ENCODE measurements at regions not wholly inside any gene's neighbourhood (a gene's known extent, or its start where the extent isn't known, plus 50 kb on each side); places are given as distances from the start of the nearest gene placed in this dataset.

DNA sequence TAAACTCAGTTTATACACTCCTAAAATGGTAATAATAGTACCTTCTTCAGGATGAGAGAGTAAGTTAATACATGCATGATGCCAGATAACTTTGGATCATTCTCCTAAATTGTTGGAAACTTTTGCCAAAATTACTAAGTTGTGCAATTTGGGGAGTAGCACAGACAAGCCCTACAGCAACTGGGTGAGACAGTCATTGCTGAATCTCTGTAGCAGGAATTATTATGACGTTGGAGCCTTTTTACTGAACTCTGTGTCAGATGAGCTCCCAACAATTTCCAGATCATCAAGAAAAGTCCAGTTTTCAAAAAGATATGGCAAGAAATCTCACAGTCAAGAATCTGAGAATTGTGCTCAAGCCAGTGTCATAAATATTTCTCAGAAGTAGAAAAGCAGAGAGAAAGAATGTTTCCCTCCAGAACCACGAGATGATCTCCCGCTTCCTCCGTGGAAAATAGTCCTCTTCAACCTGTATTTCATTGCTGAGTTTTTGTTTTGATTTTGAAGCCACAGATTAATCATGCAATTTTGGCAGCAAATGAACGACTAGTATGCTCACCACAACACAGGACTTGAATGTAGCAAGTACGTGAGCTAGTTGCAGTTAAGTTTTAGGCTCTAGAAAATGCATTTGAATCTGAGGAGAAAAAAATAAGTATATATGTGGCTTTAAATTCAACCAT, 485.4 kb downstream of the CNTN6 start:
- no peak for DNase-seq (ENCODE audit: low read depth)
- H3K4me3 ChIP-seq (ENCODE audit: low read length): no peak overlapping the region
- TF ChIP-seq CTCF (IDR thresholded peaks at IDR 0.05; ENCODE audit: insufficient read depth, low read depth, low read length, missing control alignments): no peak

- H3K4me3 ChIP-seq (ENCODE audit: low read length): no peak overlapping the region
- DNase-seq (ENCODE audit: low read depth): no peak
- no peak for TF ChIP-seq CTCF (IDR thresholded peaks at IDR 0.05; ENCODE audit: insufficient read depth, low read depth, low read length, missing control alignments)
These were observed 490.2 kb downstream of the CNTN6 start for GRCh38 chr3:1583044-1583443.

- TF ChIP-seq CTCF (IDR thresholded peaks at IDR 0.05; ENCODE audit: insufficient read depth, low read depth, low read length, missing control alignments): no peak
These were observed 494.6 kb downstream of the CNTN6 start for GRCh38 chr3:1587426-1587825.

DNA sequence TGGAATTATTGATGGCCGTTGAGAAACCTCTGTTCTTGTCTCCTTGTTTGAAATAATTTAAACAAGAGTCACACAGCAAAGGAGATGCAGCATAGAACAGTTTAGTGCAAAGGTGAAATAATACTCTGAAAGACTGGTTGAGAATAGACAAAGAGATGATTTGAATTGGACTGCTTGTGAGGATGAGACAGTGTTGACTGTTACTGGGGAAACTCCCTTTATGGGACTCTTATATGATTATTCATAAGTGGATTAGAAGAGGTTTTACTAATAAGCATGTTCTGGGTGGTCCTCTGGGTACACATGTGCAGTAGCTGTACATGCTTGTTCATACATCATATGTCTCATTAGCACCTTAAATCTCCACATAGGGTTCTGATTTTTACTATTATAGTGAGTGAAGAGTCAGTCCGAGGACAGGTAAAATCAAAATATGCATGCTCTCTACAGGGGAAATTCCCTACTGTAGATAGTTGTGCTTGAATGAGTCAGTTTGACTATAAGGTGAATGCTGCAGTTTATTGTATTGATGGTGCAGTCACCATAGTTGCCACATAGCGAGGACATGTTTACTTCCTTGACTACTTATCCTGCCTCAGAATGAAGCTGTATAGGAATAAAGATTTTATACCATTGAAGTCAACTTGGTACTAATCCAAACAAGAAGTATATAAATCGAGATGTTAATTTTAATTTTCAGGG, 498.7 kb downstream of the CNTN6 start:
- H3K4me3 ChIP-seq (ENCODE audit: low read length): no peak overlapping the region
- TF ChIP-seq CTCF (IDR thresholded peaks at IDR 0.05; ENCODE audit: insufficient read depth, low read depth, low read length, missing control alignments): no peak
- no peak for DNase-seq (ENCODE audit: low read depth)

More at GRCh38 chr3:1587426-1587825, 494.6 kb downstream of the CNTN6 start:
- DNase-seq (ENCODE audit: low read depth): no peak
- H3K4me3 ChIP-seq (ENCODE audit: low read length): no peak overlapping the region

DNA sequence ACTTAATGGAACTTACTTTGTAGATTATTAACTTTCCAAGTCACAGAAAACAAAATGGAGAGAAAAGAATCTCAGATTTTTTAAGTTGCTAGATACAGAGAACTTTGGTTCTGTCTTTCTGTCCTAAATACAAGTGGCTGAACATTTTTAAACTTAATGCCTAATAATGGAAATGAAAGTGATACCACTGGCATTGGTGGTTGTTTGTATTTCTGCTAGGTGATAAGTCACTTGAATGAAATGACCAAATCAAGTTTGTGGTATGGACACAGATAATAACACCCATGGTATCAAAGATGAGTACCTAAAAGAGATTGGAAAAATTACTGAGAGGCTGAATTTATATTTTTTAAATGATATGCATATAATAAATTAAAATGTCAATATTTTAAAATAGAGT, 502.1 kb downstream of the CNTN6 start:
- no peak for DNase-seq (ENCODE audit: low read depth)
- H3K4me3 ChIP-seq (ENCODE audit: low read length): no peak overlapping the region
- TF ChIP-seq CTCF (IDR thresholded peaks at IDR 0.05; ENCODE audit: insufficient read depth, low read depth, low read length, missing control alignments): no peak

DNA sequence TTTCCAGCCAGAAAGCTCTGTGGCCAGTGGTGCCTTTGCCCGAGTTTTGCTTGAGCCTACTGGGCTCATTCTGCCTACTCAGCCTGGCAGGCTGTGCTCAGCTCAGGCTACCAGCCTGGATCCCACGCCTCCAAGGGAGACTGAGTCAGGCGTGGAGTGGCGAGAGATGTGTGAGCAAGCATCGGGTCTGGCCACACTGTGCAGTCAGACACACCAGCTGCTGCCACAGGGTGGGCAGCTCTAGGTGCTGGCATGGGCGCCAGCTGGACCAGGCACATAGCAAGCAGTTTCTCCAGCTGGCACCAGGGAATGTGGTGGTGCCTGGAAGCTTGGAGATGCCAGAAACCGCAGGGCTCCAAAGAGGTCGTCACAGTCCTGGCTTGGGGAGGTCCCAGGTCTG, 498.5 kb upstream of the CNTN4 start:
- DNase-seq (ENCODE audit: low read depth): no peak
- no peak overlapping the region for H3K4me3 ChIP-seq (ENCODE audit: low read length)
- no peak for TF ChIP-seq CTCF (IDR thresholded peaks at IDR 0.05; ENCODE audit: insufficient read depth, low read depth, low read length, missing control alignments)
